Cardiac muscle cell (in vitro differentiated cells and primary cell): ENCODE measurements at regions not wholly inside any gene's neighbourhood (a gene's known extent, or its start where the extent isn't known, plus 50 kb on each side); places are given as distances from the start of the nearest gene placed in this dataset.

Source experiments
- DNase-seq, 2 donors: peaks; one replicate each; pipeline versions ENCODE4 v3.0.0 to v3.0.0-alpha.2; 2010 to 2017; ENCODE audit warnings: low read depth in 1 of 2, low spot score in 1 of 2
- H3K27ac ChIP-seq: fragments of 200-600 bp; sonication (generic); 2 replicates; pipeline ENCODE4 v1.5.1; 2016
- H3K27me3 ChIP-seq: fragments of 200-600 bp; sonication (generic); 2 replicates; pipeline ENCODE4 v1.6.0; 2016; ENCODE audit warnings: control low read depth
- H3K36me3 ChIP-seq: fragments of 200-600 bp; sonication (generic); 2 replicates; pipeline ENCODE4 v1.5.1; 2016; ENCODE audit warnings: control low read depth
- H3K4me1 ChIP-seq: fragments of 200-600 bp; sonication (generic); 2 replicates; pipeline ENCODE4 v1.8.1; 2017; ENCODE audit warnings: low read depth, mild to moderate bottlenecking, mixed run types
- H3K4me3 ChIP-seq: fragments of 200-600 bp; sonication (generic); 2 replicates; pipeline ENCODE4 v1.5.1; 2016; ENCODE audit warnings: mild to moderate bottlenecking
- H3K9me3 ChIP-seq: fragments of 200-600 bp; sonication (generic); 2 replicates; pipeline ENCODE4 v1.5.1; 2017; ENCODE audit warnings: low read depth, mild to moderate bottlenecking, control low read depth
- TF ChIP-seq, protein P1 (sequence below): IDR thresholded peaks from 2 replicates; pipeline ENCODE4 v1.5.1; 2012; ENCODE audit warnings: low read depth, mild to moderate bottlenecking, low read length

GRCh38 chr14:100471441-100472093 lies 115.7 kb downstream of the BEGAIN start:
- no peaks in the 10 kb centered on the region for H3K27me3 ChIP-seq
- H3K4me3 ChIP-seq, result no peak overlapping the region
- no peaks in the 10 kb centered on the region for H3K36me3 ChIP-seq
- no peaks in the 10 kb centered on the region for H3K4me1 ChIP-seq
- H3K27ac ChIP-seq, result no peak overlapping the region
- no peak for DNase-seq
- TF ChIP-seq, protein P1, sequence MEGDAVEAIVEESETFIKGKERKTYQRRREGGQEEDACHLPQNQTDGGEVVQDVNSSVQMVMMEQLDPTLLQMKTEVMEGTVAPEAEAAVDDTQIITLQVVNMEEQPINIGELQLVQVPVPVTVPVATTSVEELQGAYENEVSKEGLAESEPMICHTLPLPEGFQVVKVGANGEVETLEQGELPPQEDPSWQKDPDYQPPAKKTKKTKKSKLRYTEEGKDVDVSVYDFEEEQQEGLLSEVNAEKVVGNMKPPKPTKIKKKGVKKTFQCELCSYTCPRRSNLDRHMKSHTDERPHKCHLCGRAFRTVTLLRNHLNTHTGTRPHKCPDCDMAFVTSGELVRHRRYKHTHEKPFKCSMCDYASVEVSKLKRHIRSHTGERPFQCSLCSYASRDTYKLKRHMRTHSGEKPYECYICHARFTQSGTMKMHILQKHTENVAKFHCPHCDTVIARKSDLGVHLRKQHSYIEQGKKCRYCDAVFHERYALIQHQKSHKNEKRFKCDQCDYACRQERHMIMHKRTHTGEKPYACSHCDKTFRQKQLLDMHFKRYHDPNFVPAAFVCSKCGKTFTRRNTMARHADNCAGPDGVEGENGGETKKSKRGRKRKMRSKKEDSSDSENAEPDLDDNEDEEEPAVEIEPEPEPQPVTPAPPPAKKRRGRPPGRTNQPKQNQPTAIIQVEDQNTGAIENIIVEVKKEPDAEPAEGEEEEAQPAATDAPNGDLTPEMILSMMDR, result no peak
- H3K9me3 ChIP-seq, result no peaks in the 10 kb centered on the region

DNA sequence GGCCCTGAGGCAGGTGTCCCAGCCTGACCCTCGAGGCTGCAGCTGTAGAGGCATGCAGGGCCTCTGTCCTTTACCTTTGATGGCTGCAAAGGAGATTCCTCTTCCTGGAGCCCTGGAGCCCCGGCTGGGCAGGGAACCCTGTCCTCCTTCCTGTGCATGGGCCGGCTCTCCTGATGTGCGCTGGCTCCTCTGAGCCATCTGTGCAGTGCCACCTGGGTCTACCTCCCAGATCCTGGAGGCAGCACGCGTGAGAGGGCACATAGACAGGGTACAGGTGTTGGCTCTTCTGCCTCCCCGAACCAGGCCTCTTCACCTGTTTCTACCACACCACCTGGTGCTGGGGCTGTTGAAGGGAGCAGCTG lies 115.1 kb downstream of the BEGAIN start:
- no peak overlapping the region for H3K27ac ChIP-seq
- no peaks in the 10 kb centered on the region for H3K4me1 ChIP-seq
- no peak for DNase-seq
- no peak overlapping the region for H3K4me3 ChIP-seq
- no peaks in the 10 kb centered on the region for H3K27me3 ChIP-seq
- TF ChIP-seq, protein P1, result no peak
- no peaks in the 10 kb centered on the region for H3K36me3 ChIP-seq
- no peaks in the 10 kb centered on the region for H3K9me3 ChIP-seq

DNA sequence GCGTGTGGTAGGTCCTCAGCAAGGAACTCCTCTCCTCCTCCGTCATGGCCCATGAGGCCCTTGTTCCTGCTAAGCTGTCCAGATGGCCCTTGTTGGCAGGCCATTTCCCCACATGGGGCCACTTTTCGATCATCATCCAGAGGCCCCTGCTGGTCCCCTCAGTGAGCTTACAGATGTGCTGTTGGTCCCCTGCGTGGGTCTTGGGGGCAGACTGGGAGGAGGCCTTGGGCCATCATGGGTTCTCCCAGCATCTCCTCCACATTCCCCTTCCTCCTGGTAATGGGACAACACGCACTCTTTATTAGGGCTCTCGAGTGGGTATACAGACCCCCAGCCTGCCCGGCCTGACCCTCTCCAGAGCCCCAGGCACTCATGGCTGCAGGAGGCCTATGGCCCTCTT lies 114.7 kb downstream of the BEGAIN start:
- Histone ChIP-seq H3K36me3 (no peaks in the 10 kb centered on the region), H3K27ac (no peak overlapping the region), H3K4me1 (no peaks in the 10 kb centered on the region), H3K9me3 (no peaks in the 10 kb centered on the region), H3K27me3 (no peaks in the 10 kb centered on the region), H3K4me3 (no peak overlapping the region)
- TF ChIP-seq, protein P1, result no peak
- no peak for DNase-seq

GRCh38 chr14:100473249-100473648 lies 114.0 kb downstream of the BEGAIN start:
- H3K27me3 ChIP-seq, result no peaks in the 10 kb centered on the region
- H3K4me1 ChIP-seq, result no peaks in the 10 kb centered on the region
- no peaks in the 10 kb centered on the region for H3K9me3 ChIP-seq
- no peaks in the 10 kb centered on the region for H3K36me3 ChIP-seq
- no peak overlapping the region for H3K27ac ChIP-seq
- DNase-seq, result no peak
- TF ChIP-seq, protein P1, result no peak
- no peak overlapping the region for H3K4me3 ChIP-seq

GRCh38 chr14:100474196-100474595 lies 113.0 kb downstream of the BEGAIN start:
- no peaks in the 10 kb centered on the region for H3K4me1 ChIP-seq
- no peak for DNase-seq
- no peaks in the 10 kb centered on the region for H3K36me3 ChIP-seq
- TF ChIP-seq, protein P1, result no peak
- no peaks in the 10 kb centered on the region for H3K9me3 ChIP-seq
- no peak overlapping the region for H3K27ac ChIP-seq
- no peak overlapping the region for H3K4me3 ChIP-seq
- H3K27me3 ChIP-seq, result no peaks in the 10 kb centered on the region

DNA sequence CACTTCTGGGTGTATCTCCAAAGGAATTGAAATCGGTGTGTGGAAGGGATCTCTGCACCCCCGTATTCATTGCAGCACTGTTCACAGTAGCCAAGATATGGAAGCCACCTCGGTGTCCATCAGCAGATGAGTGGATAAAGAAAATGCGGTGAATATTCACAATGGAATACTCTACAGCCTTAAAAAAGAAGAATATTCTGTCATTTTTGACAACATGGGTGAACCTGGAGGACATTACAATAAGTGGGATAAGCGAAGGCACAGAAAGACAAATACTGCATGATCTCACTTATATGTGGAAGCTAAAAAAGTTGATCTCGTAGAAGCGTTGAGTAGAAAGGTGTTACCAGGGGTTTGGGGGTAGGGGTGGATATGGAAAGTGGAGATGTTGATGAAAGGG lies 111.9 kb downstream of the BEGAIN start:
- Histone ChIP-seq H3K36me3 (no peaks in the 10 kb centered on the region), H3K9me3 (no peaks in the 10 kb centered on the region), H3K4me3 (no peak overlapping the region), H3K27me3 (no peaks in the 10 kb centered on the region), H3K4me1 (no peaks in the 10 kb centered on the region), H3K27ac (no peak overlapping the region)
- DNase-seq, result no peak
- TF ChIP-seq, protein P1, result no peak
